ENCODE measurements at regions not wholly inside any gene's neighbourhood (a gene's known extent, or its start where the extent isn't known, plus 50 kb on each side); places are given as distances from the start of the nearest gene placed in this dataset.
"Not testable (repeated sequence)": the region's sequence is repeated elsewhere in the genome, so short reads cannot be mapped to it uniquely, and the experiment has no call there.

DNA sequence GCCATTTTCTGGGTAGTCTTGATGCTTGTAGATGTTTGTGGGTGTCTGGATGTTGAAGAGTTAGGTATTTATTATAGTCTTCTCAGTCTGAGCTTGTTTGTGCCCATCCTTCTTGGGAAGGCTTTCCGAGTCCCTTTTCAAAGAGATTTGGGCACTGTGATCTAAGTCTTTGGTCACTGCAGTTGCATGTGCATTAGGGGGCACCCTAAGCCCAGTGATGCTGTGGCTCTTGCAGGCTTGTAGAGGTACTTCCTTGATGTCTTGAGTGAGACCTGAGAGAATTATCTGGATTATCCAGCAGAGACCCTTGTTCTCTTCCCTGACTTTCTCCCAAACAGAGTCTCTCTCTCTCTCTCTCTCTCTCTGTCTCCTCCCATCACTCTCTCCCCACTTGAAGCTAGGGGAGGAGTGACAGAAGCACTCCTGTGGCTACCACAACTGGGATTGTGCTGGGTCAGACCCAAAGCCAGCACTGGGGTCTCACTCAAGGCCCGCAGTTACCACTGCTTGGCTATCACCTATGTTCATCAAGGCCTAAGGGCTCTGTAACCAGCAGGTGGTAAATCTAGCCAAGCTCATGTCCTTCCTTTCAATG, 68.5 kb downstream of the TMCO5A start:
- H3K27me3 ChIP-seq (ENCODE audit: control insufficient read depth, insufficient read depth, low read length), result no peaks in the 10 kb centered on the region
- H3K4me1 ChIP-seq (ENCODE audit: control insufficient read depth, low read depth, low read length), result no peaks in the 10 kb centered on the region
- H3K9ac ChIP-seq (ENCODE audit: low read length), result no peak overlapping the region
- no peaks in the 10 kb centered on the region for H3K36me3 ChIP-seq (ENCODE audit: control insufficient read depth, low read depth, low read length)
- H3K9me3 ChIP-seq (ENCODE audit: control insufficient read depth, low read depth, low read length), result no peaks in the 10 kb centered on the region
- no peak overlapping the region for H3K4me3 ChIP-seq (ENCODE audit: low read length)
- no peak overlapping the region for H3K27ac ChIP-seq (ENCODE audit: low read length)

DNA sequence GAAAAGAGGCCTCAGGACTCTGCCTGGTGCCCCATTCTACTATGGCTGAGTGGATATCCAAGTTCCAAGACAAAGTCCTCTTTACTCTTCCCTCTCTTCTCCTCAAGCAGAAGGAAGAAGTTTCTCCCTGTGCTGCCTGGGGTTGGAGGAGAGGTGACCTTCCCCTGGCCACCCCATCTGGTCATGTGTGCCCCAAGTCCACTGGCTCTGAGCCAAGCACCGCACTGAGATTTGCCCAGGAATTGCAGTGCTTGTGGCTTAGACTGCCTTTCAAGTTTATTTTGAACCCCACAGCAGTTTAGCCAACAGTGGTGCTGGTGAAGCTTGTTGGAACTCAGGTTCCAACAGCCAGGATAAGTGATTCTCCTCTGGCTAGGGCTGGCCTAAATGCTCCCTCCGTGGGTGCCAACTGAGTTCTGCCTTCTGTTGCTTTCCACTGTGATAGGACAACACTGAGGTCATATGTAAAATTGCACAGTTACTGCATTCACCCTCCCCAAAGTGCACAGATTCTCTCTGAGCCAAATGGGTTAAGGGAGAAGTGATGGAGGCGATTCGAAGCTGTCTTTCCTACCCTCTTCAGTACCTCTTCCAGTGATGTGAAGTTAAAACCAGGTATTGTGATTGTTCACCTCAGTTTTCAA, 69.9 kb downstream of the TMCO5A start:
- H3K27ac ChIP-seq (ENCODE audit: low read length), result no peak overlapping the region
- H3K4me1 ChIP-seq (ENCODE audit: control insufficient read depth, low read depth, low read length), result no peaks in the 10 kb centered on the region
- H3K27me3 ChIP-seq (ENCODE audit: control insufficient read depth, insufficient read depth, low read length), result no peaks in the 10 kb centered on the region
- no peak overlapping the region for H3K4me3 ChIP-seq (ENCODE audit: low read length)
- no peaks in the 10 kb centered on the region for H3K36me3 ChIP-seq (ENCODE audit: control insufficient read depth, low read depth, low read length)
- no peak overlapping the region for H3K9ac ChIP-seq (ENCODE audit: low read length)
- H3K9me3 ChIP-seq (ENCODE audit: control insufficient read depth, low read depth, low read length), result no peaks in the 10 kb centered on the region

DNA sequence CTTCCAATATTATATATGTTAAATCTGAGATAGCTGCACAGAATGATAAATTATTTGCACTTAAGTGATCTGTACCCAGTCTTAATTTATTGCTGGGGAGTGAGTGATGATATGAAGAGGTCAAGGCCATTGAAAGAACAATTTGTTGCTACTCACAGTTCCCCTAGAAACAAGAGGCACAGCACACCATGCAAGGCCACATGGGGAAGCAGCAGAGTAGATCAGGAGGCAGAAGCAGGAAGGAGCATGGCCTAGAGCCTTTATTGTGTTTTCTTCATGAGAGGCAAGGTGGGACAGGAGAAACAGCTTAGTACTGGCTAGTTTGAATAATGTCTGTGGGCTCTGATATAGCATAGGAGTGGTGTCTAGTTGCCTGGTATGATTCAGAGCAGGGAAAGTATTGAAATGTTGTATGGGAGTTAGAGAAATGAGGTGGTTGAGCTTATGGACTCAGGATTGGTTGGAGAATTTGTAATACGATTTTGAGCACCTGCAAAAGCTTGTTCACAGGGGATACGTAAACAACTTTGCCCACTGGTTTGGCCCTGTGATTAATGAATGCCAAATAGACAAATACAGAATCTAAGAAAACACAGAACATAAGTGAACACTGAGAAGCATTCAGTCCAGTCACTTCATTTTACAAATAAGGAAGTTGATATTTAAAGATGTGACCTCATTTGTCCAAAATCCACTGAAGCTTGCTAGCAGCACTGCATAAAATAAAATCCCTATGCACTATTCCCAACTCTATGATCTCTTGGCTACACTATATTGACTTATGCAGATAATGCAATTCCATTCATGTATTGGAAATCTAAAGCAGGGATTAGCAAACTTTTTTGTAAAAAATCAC, 71.7 kb downstream of the TMCO5A start:
- Histone ChIP-seq H3K4me3 (ENCODE audit: low read length) (no peak overlapping the region), H3K36me3 (ENCODE audit: control insufficient read depth, low read depth, low read length) (no peaks in the 10 kb centered on the region), H3K9ac (ENCODE audit: low read length) (no peak overlapping the region), H3K27me3 (ENCODE audit: control insufficient read depth, insufficient read depth, low read length) (no peaks in the 10 kb centered on the region), H3K27ac (ENCODE audit: low read length) (no peak overlapping the region), H3K4me1 (ENCODE audit: control insufficient read depth, low read depth, low read length) (no peaks in the 10 kb centered on the region), H3K9me3 (ENCODE audit: control insufficient read depth, low read depth, low read length) (no peaks in the 10 kb centered on the region)

DNA sequence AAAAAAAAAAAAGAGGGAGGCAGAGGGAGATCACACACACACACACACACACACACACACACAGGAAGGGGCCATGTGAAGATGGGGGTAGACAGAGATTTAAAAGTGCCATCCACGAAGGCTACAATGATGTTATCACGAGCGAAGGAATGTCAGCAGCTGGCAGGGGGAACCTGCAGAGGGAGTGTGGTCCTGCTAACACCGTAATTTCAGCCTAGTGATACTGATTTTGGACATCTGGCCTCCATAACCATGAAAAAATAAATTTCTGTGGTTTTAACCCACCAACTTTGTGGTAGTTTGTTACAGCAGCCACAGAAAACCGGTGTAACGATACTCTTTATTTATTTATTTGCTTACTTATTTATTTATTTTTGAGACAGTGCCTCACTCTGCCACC, 76.0 kb downstream of the TMCO5A start:
- no peaks in the 10 kb centered on the region for H3K9me3 ChIP-seq (ENCODE audit: control insufficient read depth, low read depth, low read length)

DNA sequence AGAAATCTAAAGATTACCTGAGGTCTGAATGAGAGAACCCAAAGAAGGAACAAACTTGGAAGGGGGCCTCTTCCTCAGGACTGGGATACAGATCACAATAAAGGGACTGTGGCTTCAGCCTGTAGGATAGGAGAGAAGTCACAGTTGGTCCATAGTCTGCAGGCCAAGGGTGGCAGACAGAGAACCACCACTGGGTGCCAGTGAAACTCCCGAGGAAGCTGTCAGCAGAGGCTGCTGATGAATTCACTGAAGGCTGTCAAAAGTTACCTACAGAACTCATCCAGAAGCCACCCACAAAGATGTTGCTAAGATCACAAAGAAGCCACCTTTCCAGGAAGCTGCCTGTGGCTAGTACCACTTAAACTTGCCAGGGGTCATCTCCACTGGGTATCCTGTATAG, 78.5 kb downstream of the TMCO5A start:
- Histone ChIP-seq H3K4me1 (ENCODE audit: control insufficient read depth, low read depth, low read length) (no peaks in the 10 kb centered on the region), H3K9ac (ENCODE audit: low read length) (no peak overlapping the region), H3K27ac (ENCODE audit: low read length) (no peak overlapping the region), H3K4me3 (ENCODE audit: low read length) (no peak overlapping the region), H3K27me3 (ENCODE audit: control insufficient read depth, insufficient read depth, low read length) (no peaks in the 10 kb centered on the region), H3K36me3 (ENCODE audit: control insufficient read depth, low read depth, low read length) (no peaks in the 10 kb centered on the region), H3K9me3 (ENCODE audit: control insufficient read depth, low read depth, low read length) (no peaks in the 10 kb centered on the region)

More for the DNA sequence above, 76.0 kb downstream of the TMCO5A start:
- H3K4me1 ChIP-seq (ENCODE audit: control insufficient read depth, low read depth, low read length), result no peaks in the 10 kb centered on the region
- no peak overlapping the region for H3K4me3 ChIP-seq (ENCODE audit: low read length)
- H3K9ac ChIP-seq (ENCODE audit: low read length), result no peak overlapping the region
- H3K27ac ChIP-seq (ENCODE audit: low read length), result no peak overlapping the region
- H3K27me3 ChIP-seq (ENCODE audit: control insufficient read depth, insufficient read depth, low read length), result no peaks in the 10 kb centered on the region
- H3K36me3 ChIP-seq (ENCODE audit: control insufficient read depth, low read depth, low read length), result no peaks in the 10 kb centered on the region

DNA sequence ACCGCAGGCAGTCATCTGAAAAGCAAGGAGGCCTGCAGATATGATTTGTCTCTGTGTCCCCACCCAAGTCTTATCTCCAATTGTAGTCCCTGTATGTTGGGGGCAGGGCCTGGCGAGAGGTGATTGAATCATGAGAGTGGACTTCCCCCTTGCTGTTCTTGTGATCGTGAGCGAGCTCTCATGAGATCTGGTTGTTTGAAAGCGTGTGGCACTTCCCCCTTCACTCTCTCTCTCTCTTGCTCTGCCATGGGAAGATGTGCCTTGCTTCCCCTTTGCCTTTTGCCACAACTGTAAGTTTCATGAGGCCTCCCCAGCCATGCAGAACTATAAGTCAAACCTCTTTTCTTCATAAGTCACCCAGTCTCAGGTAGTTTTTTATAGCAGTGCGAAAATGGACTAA, 83.3 kb downstream of the TMCO5A start:
- Histone ChIP-seq H3K9me3 (ENCODE audit: control insufficient read depth, low read depth, low read length) (no peaks in the 10 kb centered on the region), H3K4me3 (ENCODE audit: low read length) (no peak overlapping the region), H3K27ac (ENCODE audit: low read length) (no peak overlapping the region), H3K9ac (ENCODE audit: low read length) (no peak overlapping the region), H3K27me3 (ENCODE audit: control insufficient read depth, insufficient read depth, low read length) (no peaks in the 10 kb centered on the region), H3K4me1 (ENCODE audit: control insufficient read depth, low read depth, low read length) (no peaks in the 10 kb centered on the region), H3K36me3 (ENCODE audit: control insufficient read depth, low read depth, low read length) (no peaks in the 10 kb centered on the region)

DNA sequence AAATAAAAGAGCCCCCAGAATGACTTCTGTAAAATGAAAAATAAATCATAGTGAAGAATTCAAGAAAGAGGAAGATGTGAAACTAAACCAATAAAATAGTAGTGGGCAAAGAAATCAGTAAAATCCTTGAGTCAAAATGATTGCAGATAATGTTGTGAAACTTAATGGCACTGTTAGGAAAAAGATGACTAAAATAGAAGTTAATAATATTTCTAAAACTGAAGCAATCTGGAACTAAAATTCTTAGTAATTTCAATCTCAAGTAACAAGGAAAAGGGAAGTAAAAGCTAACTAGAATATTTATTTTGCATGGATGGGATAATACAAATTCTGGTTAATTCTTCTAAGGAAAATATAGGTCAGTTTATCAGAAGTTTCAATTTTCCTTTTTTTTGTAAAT, 84.6 kb downstream of the TMCO5A start:
- H3K4me3 ChIP-seq (ENCODE audit: low read length), result no peak overlapping the region
- no peak overlapping the region for H3K27ac ChIP-seq (ENCODE audit: low read length)
- H3K36me3 ChIP-seq (ENCODE audit: control insufficient read depth, low read depth, low read length), result no peaks in the 10 kb centered on the region
- H3K27me3 ChIP-seq (ENCODE audit: control insufficient read depth, insufficient read depth, low read length), result no peaks in the 10 kb centered on the region
- H3K9me3 ChIP-seq (ENCODE audit: control insufficient read depth, low read depth, low read length), result no peaks in the 10 kb centered on the region
- no peak overlapping the region for H3K9ac ChIP-seq (ENCODE audit: low read length)
- no peaks in the 10 kb centered on the region for H3K4me1 ChIP-seq (ENCODE audit: control insufficient read depth, low read depth, low read length)

DNA sequence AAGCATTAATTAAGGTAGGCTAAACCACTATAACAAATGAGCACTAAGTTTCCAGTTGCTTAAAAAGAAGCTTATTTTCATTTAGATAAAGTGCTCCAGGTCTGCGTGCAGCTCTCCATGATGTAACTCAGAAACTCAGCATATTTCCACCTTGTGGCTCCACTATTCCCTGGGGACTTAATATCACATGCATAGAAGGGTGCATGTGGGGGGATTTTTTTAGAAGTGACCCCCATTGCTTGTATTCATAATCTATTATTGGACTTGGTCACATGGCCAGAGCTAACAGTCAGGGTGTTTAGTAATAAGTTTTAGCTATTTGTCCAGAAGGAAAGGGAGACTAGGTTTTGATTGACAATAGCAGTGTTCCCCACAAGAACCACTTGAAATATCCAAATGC, 86.8 kb downstream of the TMCO5A start:
- H3K9me3 ChIP-seq (ENCODE audit: control insufficient read depth, low read depth, low read length), result no peaks in the 10 kb centered on the region
- H3K9ac ChIP-seq (ENCODE audit: low read length), result no peak overlapping the region
- no peaks in the 10 kb centered on the region for H3K27me3 ChIP-seq (ENCODE audit: control insufficient read depth, insufficient read depth, low read length)
- no peak overlapping the region for H3K4me3 ChIP-seq (ENCODE audit: low read length)
- H3K4me1 ChIP-seq (ENCODE audit: control insufficient read depth, low read depth, low read length), result no peaks in the 10 kb centered on the region
- no peaks in the 10 kb centered on the region for H3K36me3 ChIP-seq (ENCODE audit: control insufficient read depth, low read depth, low read length)
- H3K27ac ChIP-seq (ENCODE audit: low read length), result no peak overlapping the region

DNA sequence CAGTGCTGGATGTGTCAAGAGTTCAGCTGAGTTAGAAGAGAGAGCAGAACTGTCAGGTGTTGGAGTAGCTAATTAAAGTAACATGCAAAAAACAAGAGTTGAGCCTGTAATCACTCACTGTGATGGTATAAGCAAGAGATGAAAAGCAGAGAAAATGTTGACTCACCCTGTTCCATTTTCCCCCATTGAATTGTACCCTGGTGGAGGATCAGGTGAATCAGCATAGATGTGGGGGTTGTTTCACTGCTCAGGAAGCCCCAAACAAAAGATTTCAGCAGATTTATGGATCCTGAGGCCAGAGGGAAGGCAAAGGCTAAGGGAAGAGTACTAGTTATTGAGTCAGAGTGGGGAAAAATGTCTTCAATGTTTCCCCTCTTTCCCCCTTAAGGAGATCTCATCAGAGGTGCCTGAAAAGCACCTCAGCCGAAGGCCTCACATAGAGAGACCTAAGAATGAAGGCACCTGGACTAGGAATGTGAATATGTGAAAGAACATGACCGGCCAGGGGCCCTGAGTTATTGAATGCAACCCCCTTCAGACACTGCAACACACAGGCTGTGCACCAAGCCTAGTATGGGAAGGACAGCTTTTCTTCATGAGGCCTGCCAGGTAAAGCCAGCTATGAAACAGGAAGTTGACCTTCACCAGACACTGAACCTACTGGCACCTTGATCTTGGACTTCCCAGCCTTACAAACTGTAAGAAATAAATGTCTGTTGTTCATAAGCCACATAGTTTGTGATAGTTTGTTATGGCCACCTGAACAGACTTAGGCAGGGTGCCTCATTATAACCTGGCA, 90.1 kb downstream of the TMCO5A start:
- no peak overlapping the region for H3K9ac ChIP-seq (ENCODE audit: low read length)
- H3K4me3 ChIP-seq (ENCODE audit: low read length), result no peak overlapping the region
- H3K27me3 ChIP-seq (ENCODE audit: control insufficient read depth, insufficient read depth, low read length), result no peaks in the 10 kb centered on the region
- no peaks in the 10 kb centered on the region for H3K4me1 ChIP-seq (ENCODE audit: control insufficient read depth, low read depth, low read length)
- H3K36me3 ChIP-seq (ENCODE audit: control insufficient read depth, low read depth, low read length), result no peaks in the 10 kb centered on the region
- H3K9me3 ChIP-seq (ENCODE audit: control insufficient read depth, low read depth, low read length), result no peaks in the 10 kb centered on the region
- H3K27ac ChIP-seq (ENCODE audit: low read length), result no peak overlapping the region

DNA sequence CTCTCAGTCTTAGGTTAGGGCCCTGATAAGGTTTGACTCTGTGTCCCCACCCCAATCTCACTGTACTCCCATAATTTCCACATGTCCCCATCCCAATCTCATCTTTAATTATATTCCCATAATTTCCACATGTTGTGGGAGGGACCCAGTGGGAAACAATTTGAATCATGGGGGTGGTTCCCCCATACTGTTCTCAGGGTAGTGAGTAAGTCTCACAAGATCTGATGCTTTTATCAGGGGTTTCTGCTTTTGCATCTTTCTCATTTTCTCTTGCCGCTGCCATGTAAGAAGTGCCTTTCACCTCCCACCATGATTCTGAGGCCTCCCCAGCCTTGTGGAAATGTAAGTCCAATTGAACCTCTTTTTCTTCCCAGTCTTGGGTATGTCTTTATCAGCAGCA, 91.2 kb downstream of the TMCO5A start:
- H3K27ac ChIP-seq (ENCODE audit: low read length); H3K27me3 ChIP-seq (ENCODE audit: control insufficient read depth, insufficient read depth, low read length); H3K4me3 ChIP-seq (ENCODE audit: low read length); H3K9ac ChIP-seq (ENCODE audit: low read length); H3K4me1 ChIP-seq (ENCODE audit: control insufficient read depth, low read depth, low read length); H3K9me3 ChIP-seq (ENCODE audit: control insufficient read depth, low read depth, low read length); H3K36me3 ChIP-seq (ENCODE audit: control insufficient read depth, low read depth, low read length): not testable (repeated sequence)

DNA sequence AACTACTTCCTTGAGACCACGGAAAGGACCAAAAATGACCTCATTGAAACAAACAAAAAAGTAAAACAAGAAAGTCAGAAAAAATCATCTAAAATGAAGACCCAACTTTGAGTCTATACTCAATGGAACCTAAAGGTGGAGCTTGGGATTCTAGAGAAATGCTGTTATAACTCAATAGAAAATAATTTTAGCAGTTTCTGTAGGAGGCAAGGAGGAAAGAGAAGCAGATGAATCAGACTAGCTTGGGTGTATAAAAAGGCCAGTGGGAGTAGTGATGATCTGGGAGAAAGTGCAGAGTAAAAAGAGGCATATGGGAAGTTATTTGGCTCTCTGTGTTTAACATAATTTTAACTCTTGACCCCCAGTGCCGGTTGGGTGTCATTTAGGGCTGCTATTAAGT, 94.4 kb downstream of the TMCO5A start:
- Histone ChIP-seq H3K27me3 (ENCODE audit: control insufficient read depth, insufficient read depth, low read length) (no peaks in the 10 kb centered on the region), H3K4me1 (ENCODE audit: control insufficient read depth, low read depth, low read length) (no peaks in the 10 kb centered on the region), H3K27ac (ENCODE audit: low read length) (no peak overlapping the region), H3K36me3 (ENCODE audit: control insufficient read depth, low read depth, low read length) (no peaks in the 10 kb centered on the region), H3K9ac (ENCODE audit: low read length) (no peak overlapping the region), H3K4me3 (ENCODE audit: low read length) (no peak overlapping the region), H3K9me3 (ENCODE audit: control insufficient read depth, low read depth, low read length) (no peaks in the 10 kb centered on the region)
